Transverse colon (tissue), 4 donors: ENCODE measurements at regions not wholly inside any gene's neighbourhood (a gene's known extent, or its start where the extent isn't known, plus 50 kb on each side); places are given as distances from the start of the nearest gene placed in this dataset.

Source experiments
- DNase-seq: peaks from one replicate; pipeline ENCODE4 v3.0.0-alpha.2; 2019
- H3K27ac ChIP-seq, 4 donors: fragments of 200-600 bp; sonication (generic); 2 replicates each; pipeline ENCODE4 v1.5.1; 2016 to 2018; ENCODE audit warnings: inconsistent platforms in 4 of 4
- H3K27me3 ChIP-seq: fragments of 200-600 bp; sonication (generic); 2 replicates; pipeline ENCODE4 v1.5.1; 2017; ENCODE audit warnings: inconsistent platforms
- H3K36me3 ChIP-seq, 4 donors: fragments of 200-600 bp; sonication (generic); 2 replicates each; pipeline ENCODE4 v1.5.1; 2017 to 2019; ENCODE audit warnings: inconsistent platforms in 4 of 4
- H3K4me1 ChIP-seq, 4 donors: fragments of 200-600 bp; sonication (generic); 2 replicates each; pipeline ENCODE4 v1.5.1; 2017 to 2020; ENCODE audit warnings: inconsistent platforms in 4 of 4
- H3K4me3 ChIP-seq, 4 donors: fragments of 200-600 bp; sonication (generic); 1 replicate in 1 of 4; 2 replicates in 3 of 4; pipeline versions ENCODE4 v1.5.1 to v1.6.1; 2017 to 2019; ENCODE audit warnings: inconsistent platforms in 4 of 4
- H3K9me3 ChIP-seq, 2 donors: fragments of 200-600 bp; sonication (generic); 2 replicates each; pipeline ENCODE4 v1.5.1; 2017 to 2019; ENCODE audit warnings: inconsistent platforms in 2 of 2
- CTCF ChIP-seq, 5 experiments: fragments of 200-600 bp in 3 of 5; fragments of 450-650 bp in 2 of 5; sonication (generic) in 3 of 5; IDR thresholded peaks; 1 replicate in 2 of 5; 2 replicates in 3 of 5; pipeline ENCODE4 v1.5.1; 2016 to 2017; ENCODE audit warnings: antibody characterized with exemption in 5 of 5, inconsistent platforms in 3 of 5, mild to moderate bottlenecking in 2 of 5, moderate library complexity in 1 of 5
- EP300 ChIP-seq: sonication (generic); formaldehyde crosslinking; IDR thresholded peaks from one replicate; pipeline ENCODE4 v1.6.1; 2017; ENCODE audit warnings: antibody characterized with exemption, low read depth
- POLR2A ChIP-seq: fragments of 450-650 bp; IDR thresholded peaks from one replicate; pipeline ENCODE4 v1.6.1; 2016; ENCODE audit warnings: antibody characterized with exemption, mild to moderate bottlenecking, moderate library complexity
- POLR2AphosphoS5 ChIP-seq, 3 donors: sonication (generic); formaldehyde crosslinking; IDR thresholded peaks; one replicate each; pipeline ENCODE4 v1.6.1; 2016; ENCODE audit warnings: antibody characterized with exemption in 3 of 3
- WGBS, 2 donors: methylation state at CpG; one replicate each; pipeline ENCODE4 v1.1.5; 2018; ENCODE audit warnings: low coverage in 1 of 2; 5-methylcytosine and 5-hydroxymethylcytosine counted together
- in situ Hi-C, 4 donors: fragments of 200-750 bp; cut with MboI; loops; one replicate each; pipeline versions ENCODE4 v1.15.0 to v1.15.1; 2017; ENCODE audit warnings: low sequenced_read_pairs in 3 of 4, low pct_ligation_motif_present in 1 of 4, low pct_unique_long_range_greater_than_20kb in 1 of 4
- intact Hi-C: fragments of 100-400 bp; cut with DNase I; formaldehyde crosslinking; loops from one replicate; pipeline ENCODE4 v1.15.1; 2023; ENCODE audit warnings: low total_unique reads

- TF ChIP-seq POLR2A (no peak), EP300 (no peak), POLR2AphosphoS5 (IDR thresholded peaks at IDR 0.05) (no peak), CTCF (IDR thresholded peaks at IDR 0.05) (no peak)
- no peaks in the 10 kb centered on the region for H3K27me3 ChIP-seq
- 60% methylated on average over 1 of the region's 1 CpG; no CpG with 5 or more reads in 1 of the 2 donors for WGBS, 2 donors
- H3K9me3 ChIP-seq = peaks cover 12 to 16% of the 10 kb centered on the region in 2 donors
- H3K4me3 ChIP-seq = no peak overlapping the region
- DNase-seq = no peak
- intact Hi-C loops (no loop called here), in situ Hi-C loops (no loop called here)
- H3K36me3 ChIP-seq = no peaks in the 10 kb centered on the region
- no peaks in the 10 kb centered on the region for H3K4me1 ChIP-seq
- no peak overlapping the region for H3K27ac ChIP-seq
Measured at GRCh38 chr12:46509135-46509534, 136.6 kb upstream of the SLC38A2 start.

- Histone ChIP-seq H3K27me3 (no peaks in the 10 kb centered on the region), H3K4me3 (no peak overlapping the region), H3K4me1 (no peaks in the 10 kb centered on the region), H3K27ac (no peak overlapping the region), H3K9me3 (peaks cover 12 to 16% of the 10 kb centered on the region in 2 donors), H3K36me3 (no peaks in the 10 kb centered on the region)
- DNase-seq = no peak
- in situ Hi-C loops (no loop called here), intact Hi-C loops (no loop called here)
- 92 to 98% methylated on average over 6 of the region's 6 CpGs for WGBS, 2 donors
- TF ChIP-seq POLR2AphosphoS5 (IDR thresholded peaks at IDR 0.05) (no peak), CTCF (IDR thresholded peaks at IDR 0.05) (no peak), EP300 (no peak), POLR2A (no peak)
Measured at GRCh38 chr12:46508651-46509050, 136.1 kb upstream of the SLC38A2 start.

- intact Hi-C loops (no loop called here), in situ Hi-C loops (no loop called here)
- H3K4me1 ChIP-seq = no peaks in the 10 kb centered on the region
- H3K27me3 ChIP-seq = no peaks in the 10 kb centered on the region
- DNase-seq = no peak
- peaks cover 12 to 16% of the 10 kb centered on the region in 2 donors for H3K9me3 ChIP-seq
- no peaks in the 10 kb centered on the region for H3K36me3 ChIP-seq
- TF ChIP-seq POLR2AphosphoS5 (IDR thresholded peaks at IDR 0.05) (no peak), POLR2A (no peak), EP300 (no peak), CTCF (IDR thresholded peaks at IDR 0.05) (no peak)
- no peak overlapping the region for H3K4me3 ChIP-seq
- H3K27ac ChIP-seq = no peak overlapping the region
Measured at GRCh38 chr12:46507766-46508165, 135.2 kb upstream of the SLC38A2 start.

- TF ChIP-seq POLR2AphosphoS5 (IDR thresholded peaks at IDR 0.05) (no peak), EP300 (no peak), POLR2A (no peak), CTCF (IDR thresholded peaks at IDR 0.05) (no peak)
Measured at GRCh38 chr12:46506961-46507360, 134.4 kb upstream of the SLC38A2 start.

More at GRCh38 chr12:46506961-46507360, 134.4 kb upstream of the SLC38A2 start:
- no peak for DNase-seq
- Histone ChIP-seq H3K27me3 (no peaks in the 10 kb centered on the region), H3K27ac (no peak overlapping the region), H3K4me1 (no peaks in the 10 kb centered on the region), H3K9me3 (peaks cover 12 to 16% of the 10 kb centered on the region in 2 donors), H3K4me3 (no peak overlapping the region), H3K36me3 (no peaks in the 10 kb centered on the region)
- in situ Hi-C loops (no loop called here), intact Hi-C loops (no loop called here)
- 71 to 92% methylated on average over 1 of the region's 1 CpG for WGBS, 2 donors
